ENCODE measurements at regions not wholly inside any gene's neighbourhood (a gene's known extent, or its start where the extent isn't known, plus 50 kb on each side); places are given as distances from the start of the nearest gene placed in this dataset.
"Not testable (repeated sequence)": the region's sequence is repeated elsewhere in the genome, so short reads cannot be mapped to it uniquely, and the experiment has no call there.

GRCh38 chr17:70535986-70536385 is 366.7 kb downstream of the KCNJ2 start:
- no peak for DNase-seq

- DNase-seq = no peak
These were observed 370.0 kb downstream of the KCNJ2 start for GRCh38 chr17:70539132-70539924.

- DNase-seq = no peak
These were observed 373.5 kb downstream of the KCNJ2 start for GRCh38 chr17:70542876-70543275.

GRCh38 chr17:70544317-70544716 is 375.0 kb downstream of the KCNJ2 start:
- no peak for DNase-seq

- DNase-seq = no peak
These were observed 383.1 kb downstream of the KCNJ2 start for GRCh38 chr17:70552230-70552981.

- DNase-seq = no peak
These were observed 383.6 kb downstream of the KCNJ2 start for GRCh38 chr17:70552982-70553334.

GRCh38 chr17:70555723-70556122 is 386.4 kb downstream of the KCNJ2 start:
- DNase-seq = no peak

- no peak for DNase-seq
These were observed 389.5 kb downstream of the KCNJ2 start for GRCh38 chr17:70558821-70559220.

GRCh38 chr17:70560471-70560870 is 391.1 kb downstream of the KCNJ2 start:
- no peak for DNase-seq

GRCh38 chr17:70562137-70562536 is 392.8 kb downstream of the KCNJ2 start:
- no peak for DNase-seq

GRCh38 chr17:70563281-70563820 is 394.0 kb downstream of the KCNJ2 start:
- no peak for DNase-seq

GRCh38 chr17:70564006-70564620 is 394.8 kb downstream of the KCNJ2 start:
- DNase-seq = no peak

GRCh38 chr17:70569128-70569527 is 399.8 kb downstream of the KCNJ2 start:
- no peak for DNase-seq

- no peak for DNase-seq
These were observed 408.1 kb downstream of the KCNJ2 start for GRCh38 chr17:70577456-70577855.

- no peak for DNase-seq
These were observed 412.1 kb downstream of the KCNJ2 start for GRCh38 chr17:70581459-70581858.

GRCh38 chr17:70582777-70583176 is 413.4 kb downstream of the KCNJ2 start:
- DNase-seq = no peak

GRCh38 chr17:70584255-70584654 is 414.9 kb downstream of the KCNJ2 start:
- no peak for DNase-seq

- no peak for DNase-seq
These were observed 418.7 kb downstream of the KCNJ2 start for GRCh38 chr17:70588003-70588402.

- no peak for DNase-seq
These were observed 428.4 kb downstream of the KCNJ2 start for GRCh38 chr17:70597774-70598173.

- no peak for DNase-seq
These were observed 429.9 kb downstream of the KCNJ2 start for GRCh38 chr17:70599198-70599597.

- not testable (repeated sequence) for DNase-seq
These were observed 430.6 kb downstream of the KCNJ2 start for GRCh38 chr17:70599945-70600344.

GRCh38 chr17:70603226-70603625 is 433.9 kb downstream of the KCNJ2 start:
- DNase-seq = no peak

GRCh38 chr17:70604854-70605253 is 435.5 kb downstream of the KCNJ2 start:
- no peak for DNase-seq

- DNase-seq = no peak
These were observed 436.8 kb downstream of the KCNJ2 start for GRCh38 chr17:70606086-70606485.
